Right cardiac atrium (tissue), 5 donors: ENCODE measurements at regions not wholly inside any gene's neighbourhood (a gene's known extent, or its start where the extent isn't known, plus 50 kb on each side); places are given as distances from the start of the nearest gene placed in this dataset.

Experiments
- ATAC-seq, 2 donors: fragments of 200-7000 bp; cut with Tn5 transposase; one replicate each; pipeline versions ENCODE4 v1.8.0 to v1.9.1; 2020; ENCODE audit warnings: moderate library complexity in 2 of 2, mild to moderate bottlenecking in 1 of 2
- DNase-seq, 3 donors: peaks; one replicate each; pipeline ENCODE4 v3.0.0-alpha.2; 2020
- H3K27ac ChIP-seq: one replicate; pipeline ENCODE4 v1.5.1; 2013; ENCODE audit warnings: mild to moderate bottlenecking, low read length, control low read depth, moderate library complexity
- H3K27me3 ChIP-seq: one replicate; pipeline ENCODE4 v1.6.1; 2013; ENCODE audit not compliant: control insufficient read depth, insufficient read depth
- H3K4me1 ChIP-seq: one replicate; pipeline ENCODE4 v1.6.1; 2013; ENCODE audit warnings: low read length; ENCODE audit not compliant: control insufficient read depth, insufficient read depth
- H3K4me3 ChIP-seq: one replicate; pipeline ENCODE4 v1.5.1; 2013; ENCODE audit warnings: low read length, control low read depth
- H3K9me3 ChIP-seq: one replicate; pipeline ENCODE4 v1.6.1; 2013; ENCODE audit warnings: low read length; ENCODE audit not compliant: control insufficient read depth
- WGBS: extraction: QIAGEN DNeasy Blood & Tissue Kit; methylation state at CpG from one replicate; pipeline ENCODE4 v1.1.7; 2013; 5-methylcytosine and 5-hydroxymethylcytosine counted together
- intact Hi-C, 4 donors: fragments of 100-400 bp; cut with DNase I; formaldehyde crosslinking; loops; one replicate each; pipeline versions ENCODE4 v1.11.0 to v1.14.0; 2022 to 2023
- donor health status: healthy with polysubstance abuse.
- donor health status: DM: no; HTN: yes; CAD: no.
- donor health status: DM: no; HTN: no; CAD: no.
- donor health status: DM: no; HTN: yes; CAD: no; lungs with severe emphysema.
- donor health status: DM: yes; HTN: yes; CAD: no.

DNA sequence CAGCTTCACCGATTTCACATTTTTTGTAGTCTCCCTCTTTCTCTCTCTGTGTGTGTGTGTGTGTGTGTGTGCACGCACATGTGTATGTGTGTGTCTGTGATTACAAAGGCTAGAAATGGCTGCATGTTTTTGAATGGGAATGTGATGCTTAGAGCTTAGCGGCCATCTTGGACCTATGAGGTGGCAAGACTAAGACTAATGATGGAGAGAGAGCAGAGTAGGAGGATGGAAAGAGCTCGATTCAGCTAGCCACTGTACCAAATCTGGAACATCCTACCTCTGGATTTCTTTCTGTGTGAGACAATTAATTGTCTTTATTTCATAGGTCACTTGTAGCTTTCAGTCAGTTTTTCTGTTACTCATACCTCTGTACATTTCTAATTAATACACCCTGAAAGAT lies 205.1 kb downstream of the PCSK1 start:
- H3K4me1 ChIP-seq, result no peaks in the 10 kb centered on the region
- no peak overlapping the region for H3K4me3 ChIP-seq
- H3K27ac ChIP-seq, result no peak overlapping the region
- DNase-seq, result no peak
- 89% methylated on average over 4 of the region's 4 CpGs for WGBS
- ATAC-seq, result no peak
- H3K9me3 ChIP-seq, result no peaks in the 10 kb centered on the region
- intact Hi-C loops, result no loop called here
- H3K27me3 ChIP-seq, result no peaks in the 10 kb centered on the region

DNA sequence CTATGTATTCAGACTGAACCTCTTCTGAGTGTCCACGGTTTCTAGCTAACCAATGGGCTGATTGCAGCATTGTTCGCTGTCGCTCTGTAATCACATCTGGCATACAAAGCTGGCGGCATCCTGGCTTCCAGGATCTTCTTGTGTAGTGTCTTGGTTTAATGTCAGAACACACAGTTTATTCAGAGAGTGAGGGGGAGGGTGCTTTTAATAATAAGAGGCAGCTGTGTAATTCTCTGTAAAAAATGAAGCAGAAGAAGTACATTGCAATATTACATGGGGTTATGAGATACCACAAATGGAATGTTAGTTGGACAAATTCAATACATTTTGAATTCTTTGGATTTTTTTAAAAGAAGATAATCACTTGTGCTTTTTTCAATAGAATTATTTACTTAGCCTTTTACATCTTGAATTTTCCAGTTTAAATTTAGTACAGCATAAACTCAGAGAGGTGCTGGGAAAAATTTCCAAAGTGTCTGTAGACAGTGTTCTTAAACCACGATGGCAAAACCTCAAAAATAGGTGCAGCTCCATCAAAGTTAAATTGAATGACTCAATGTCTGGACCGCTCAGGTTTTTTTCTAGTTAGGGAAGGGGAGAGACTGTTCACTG lies 206.0 kb downstream of the PCSK1 start:
- DNase-seq (peak; percentile 48 to 72 (median 51)), ATAC-seq (peak; percentile 77 to 82)
- intact Hi-C loops, result no loop called here
- Histone ChIP-seq H3K4me3 (no peak overlapping the region), H3K27ac (no peak overlapping the region), H3K27me3 (no peaks in the 10 kb centered on the region), H3K9me3 (no peaks in the 10 kb centered on the region), H3K4me1 (no peaks in the 10 kb centered on the region)
- 36% methylated on average over 6 of the region's 6 CpGs for WGBS

DNA sequence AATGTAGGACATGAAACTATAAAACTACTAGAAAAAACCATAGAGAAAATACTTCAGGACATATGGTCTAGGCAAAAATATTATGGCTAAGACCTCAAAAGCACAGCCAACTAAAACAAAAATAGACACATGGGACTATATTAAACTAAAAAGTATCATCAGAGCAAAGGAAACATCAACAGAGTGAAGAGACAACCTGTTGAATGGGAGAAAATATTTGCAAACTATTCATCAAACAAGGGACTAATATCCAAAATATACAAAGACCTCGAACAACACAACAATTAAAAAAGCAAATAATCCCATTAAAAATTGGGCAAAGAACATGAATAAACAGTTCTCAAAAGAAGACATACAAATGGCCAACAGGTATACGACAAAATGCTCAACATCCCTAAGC lies 210.9 kb downstream of the PCSK1 start:
- intact Hi-C loops, result no loop called here
- WGBS, result 92% methylated on average over 2 of the region's 2 CpGs
- Histone ChIP-seq H3K4me1 (no peaks in the 10 kb centered on the region), H3K27me3 (no peaks in the 10 kb centered on the region), H3K9me3 (no peaks in the 10 kb centered on the region), H3K4me3 (no peak overlapping the region), H3K27ac (no peak overlapping the region)
- DNase-seq, result no peak
- ATAC-seq, result no peak

DNA sequence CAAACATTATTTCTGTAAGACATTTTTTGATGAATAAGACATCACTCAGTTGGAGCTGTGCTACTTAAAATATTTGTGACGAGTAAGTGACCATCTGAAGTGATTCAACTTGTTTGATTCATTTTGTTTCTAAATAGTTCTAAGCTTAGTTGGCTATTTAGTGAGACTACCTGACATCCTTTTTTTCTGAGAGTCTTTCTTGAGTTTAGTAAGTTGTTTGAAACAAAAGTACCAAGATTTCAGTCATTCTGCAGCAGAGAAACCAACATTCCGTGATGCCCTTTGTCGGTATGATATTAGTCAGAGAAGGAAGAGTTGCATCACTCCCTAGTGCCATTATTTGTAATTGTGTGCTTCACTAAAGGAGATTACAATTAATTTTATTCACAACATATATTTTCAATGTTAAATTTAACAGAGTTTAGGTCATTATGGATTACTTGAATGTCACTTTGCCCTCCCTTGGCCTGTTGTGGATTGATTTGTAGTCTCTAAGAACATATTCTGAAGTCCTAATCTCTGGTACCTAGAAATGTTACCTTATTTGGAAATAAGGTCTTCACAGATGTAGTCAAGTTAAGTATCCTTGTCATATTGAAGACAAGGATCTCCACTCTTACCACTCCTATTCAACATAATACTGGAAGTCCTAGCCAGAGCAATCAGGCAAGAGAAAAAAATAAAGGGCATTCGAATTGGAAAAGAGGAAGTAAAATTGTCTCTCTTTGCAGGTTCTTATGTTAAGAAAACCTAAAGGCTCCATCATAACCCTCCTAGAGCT lies 212.2 kb downstream of the PCSK1 start:
- ATAC-seq, result no peak
- WGBS, result 84% methylated on average over 4 of the region's 4 CpGs
- Histone ChIP-seq H3K27ac (no peak overlapping the region), H3K4me1 (no peaks in the 10 kb centered on the region), H3K4me3 (no peak overlapping the region), H3K9me3 (no peaks in the 10 kb centered on the region), H3K27me3 (no peaks in the 10 kb centered on the region)
- DNase-seq, result no peak
- intact Hi-C loops, result no loop called here

DNA sequence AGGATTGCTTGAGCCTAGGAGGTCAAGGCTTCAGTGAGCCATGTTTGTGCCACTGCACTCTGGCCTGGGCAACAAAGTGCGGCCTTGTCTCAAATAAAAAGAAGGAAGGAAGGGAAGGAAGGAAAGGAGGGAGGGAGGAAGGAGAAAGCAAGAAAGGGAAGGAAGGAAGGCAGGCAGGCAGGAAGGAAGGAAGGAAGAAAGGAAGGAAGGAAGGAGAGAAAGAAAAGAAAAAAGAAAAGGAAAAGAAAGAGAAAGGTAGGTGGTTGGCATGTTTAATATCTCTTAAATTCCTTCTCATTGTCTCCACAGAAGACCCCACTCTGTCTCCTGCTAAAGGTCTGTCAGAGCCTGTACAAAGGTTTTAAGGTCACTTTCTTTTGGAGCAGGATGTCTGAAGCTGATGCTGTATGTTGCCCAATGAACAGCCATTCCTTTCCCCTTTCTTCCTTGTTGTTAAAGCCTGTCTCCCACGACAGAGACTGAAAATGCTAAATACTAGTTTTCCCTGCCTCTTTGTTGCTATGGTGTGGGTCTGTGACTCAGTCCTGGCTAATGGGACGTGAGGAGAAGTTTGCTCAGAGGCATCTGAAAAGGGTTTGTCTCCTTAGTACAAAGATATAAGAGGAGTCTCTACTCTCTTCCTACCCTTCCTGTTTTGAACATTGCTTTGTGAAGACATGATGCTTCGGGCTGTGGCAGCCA lies 213.3 kb downstream of the PCSK1 start:
- H3K9me3 ChIP-seq, result no peaks in the 10 kb centered on the region
- intact Hi-C loops, result no loop called here
- H3K4me1 ChIP-seq, result no peaks in the 10 kb centered on the region
- no peaks in the 10 kb centered on the region for H3K27me3 ChIP-seq
- DNase-seq (no peak), ATAC-seq (no peak)
- 79% methylated on average over 4 of the region's 4 CpGs for WGBS
- no peak overlapping the region for H3K27ac ChIP-seq
- no peak overlapping the region for H3K4me3 ChIP-seq

DNA sequence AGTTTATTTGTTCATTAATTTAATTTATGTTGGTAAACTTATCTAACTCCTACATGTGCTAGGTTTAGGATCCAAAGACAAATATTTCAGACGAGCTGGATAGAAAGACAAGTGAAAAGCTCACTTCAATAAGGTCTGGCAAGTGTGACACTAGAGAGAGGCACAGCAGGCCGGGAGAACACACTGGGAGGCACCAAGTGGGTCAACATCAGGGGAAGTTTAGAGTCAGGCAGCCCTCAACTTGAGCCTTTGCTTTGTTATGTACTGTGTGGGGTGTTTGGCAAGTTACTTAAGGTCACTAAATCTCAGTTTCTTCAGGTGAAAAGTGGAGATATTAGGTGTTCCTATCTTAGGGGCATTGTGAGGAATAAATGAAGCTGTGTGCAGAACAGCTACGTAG lies 214.4 kb downstream of the PCSK1 start:
- ATAC-seq, result no peak
- WGBS, result 77% methylated on average over 3 of the region's 3 CpGs
- intact Hi-C loops, result no loop called here

DNA sequence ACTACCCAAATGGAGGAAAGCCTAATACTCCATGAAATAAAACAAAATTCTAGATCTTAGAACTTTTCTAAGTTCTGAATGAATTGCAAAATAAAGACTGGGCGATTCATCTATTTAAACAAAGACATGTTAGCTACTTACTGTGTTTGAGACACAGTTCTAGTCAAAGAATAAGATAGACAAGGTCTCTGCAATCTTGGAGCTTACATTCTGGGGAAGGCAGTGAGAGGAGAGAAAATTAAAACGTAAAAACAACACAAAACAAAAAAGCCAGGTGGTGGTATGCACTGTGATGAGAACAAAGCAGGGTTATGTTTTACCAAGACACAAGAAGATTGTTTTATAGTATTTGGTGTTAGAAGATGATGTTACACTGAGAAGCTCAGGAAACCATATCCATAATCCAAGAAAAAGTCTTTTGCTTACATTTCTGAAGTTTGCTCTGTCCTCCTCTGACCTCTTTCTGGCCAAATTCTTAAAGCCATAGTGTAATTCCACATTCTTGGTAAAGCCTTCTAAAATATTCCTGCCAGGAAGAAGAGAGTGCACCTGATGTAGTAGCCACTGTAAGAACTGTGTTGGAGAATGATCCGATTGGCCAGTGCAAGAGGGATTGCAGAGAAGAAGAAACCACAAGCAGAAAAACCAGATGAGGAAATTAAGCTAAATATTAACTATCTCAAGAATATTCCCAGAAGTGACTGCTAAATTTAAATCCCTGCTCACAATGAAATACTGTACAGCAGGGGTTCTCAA lies 218.4 kb downstream of the PCSK1 start:
- intact Hi-C loops, result no loop called here
- Histone ChIP-seq H3K4me1 (no peaks in the 10 kb centered on the region), H3K27me3 (no peaks in the 10 kb centered on the region), H3K9me3 (no peaks in the 10 kb centered on the region), H3K4me3 (no peak overlapping the region), H3K27ac (no peak overlapping the region)
- no peak for DNase-seq
- WGBS, result 72% methylated on average over 3 of the region's 3 CpGs
- no peak for ATAC-seq

More for the DNA sequence above, 214.4 kb downstream of the PCSK1 start:
- Histone ChIP-seq H3K27ac (no peak overlapping the region), H3K9me3 (no peaks in the 10 kb centered on the region), H3K4me1 (no peaks in the 10 kb centered on the region), H3K4me3 (no peak overlapping the region), H3K27me3 (no peaks in the 10 kb centered on the region)
- DNase-seq, result no peak

DNA sequence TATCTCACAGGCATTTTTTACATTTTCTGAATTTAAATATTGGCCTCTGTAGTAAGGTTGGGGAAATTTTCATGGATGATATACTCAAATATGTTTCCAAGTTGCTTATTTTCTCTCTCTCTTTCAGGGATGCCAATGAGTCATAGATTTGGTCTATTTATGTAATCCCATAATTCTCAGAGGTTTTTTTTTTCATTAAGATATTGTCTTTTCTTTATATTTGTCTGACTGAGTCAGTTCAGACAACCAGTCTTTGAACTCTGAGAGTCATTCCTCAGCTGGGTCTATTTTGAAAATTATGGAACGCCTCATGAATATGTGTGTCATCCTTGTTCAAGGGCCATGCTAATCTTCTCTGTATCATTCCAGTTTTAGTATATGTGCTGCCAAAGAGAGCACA lies 223.2 kb downstream of the PCSK1 start:
- intact Hi-C loops, result no loop called here
- Histone ChIP-seq H3K4me1 (no peaks in the 10 kb centered on the region), H3K27ac (no peak overlapping the region), H3K27me3 (no peaks in the 10 kb centered on the region), H3K4me3 (no peak overlapping the region), H3K9me3 (no peaks in the 10 kb centered on the region)
- ATAC-seq, result no peak
- no peak for DNase-seq
- 67% methylated on average over 1 of the region's 1 CpG for WGBS

DNA sequence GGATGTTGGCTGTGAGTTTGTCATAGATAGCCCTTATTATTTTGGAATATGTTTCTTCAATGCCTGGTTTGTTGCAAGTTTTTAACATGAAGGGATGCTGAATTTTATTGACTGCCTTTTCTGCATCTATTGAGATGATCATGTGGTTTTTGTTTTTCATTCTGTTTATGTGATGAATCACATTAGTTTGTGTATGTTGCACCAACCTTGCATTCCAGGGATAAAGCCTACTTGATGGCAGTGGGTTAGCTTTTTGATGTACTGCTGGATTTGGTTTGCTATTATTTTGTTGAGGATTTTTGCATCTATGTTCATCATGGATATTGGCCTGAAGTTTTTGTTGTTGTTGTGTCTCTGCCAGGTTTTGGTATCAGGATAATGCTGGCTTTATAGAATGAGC lies 225.6 kb downstream of the PCSK1 start:
- Histone ChIP-seq H3K27ac (no peak overlapping the region), H3K4me1 (no peaks in the 10 kb centered on the region), H3K9me3 (no peaks in the 10 kb centered on the region), H3K27me3 (no peaks in the 10 kb centered on the region), H3K4me3 (no peak overlapping the region)
- intact Hi-C loops, result no loop called here
- no peak for DNase-seq
- ATAC-seq, result no peak

DNA sequence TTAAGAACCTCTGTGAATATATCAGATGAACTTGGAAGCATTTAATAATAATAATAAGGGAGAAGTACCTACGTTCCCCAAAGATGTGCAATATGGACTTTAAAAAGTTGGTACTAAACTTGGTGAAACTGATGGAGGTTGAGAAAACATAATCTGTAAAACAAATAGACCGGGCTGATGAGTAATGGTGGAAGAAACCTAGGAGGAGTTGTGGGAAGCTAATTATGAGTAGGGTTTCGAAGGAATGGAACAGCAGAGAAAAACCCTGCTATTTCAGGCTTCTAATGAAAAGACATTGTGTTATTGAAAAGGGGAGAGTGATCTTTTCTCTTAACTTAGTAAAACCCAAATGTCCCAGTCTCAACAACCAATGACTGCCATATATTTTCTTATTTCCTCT lies 229.3 kb downstream of the PCSK1 start:
- WGBS, result 92% methylated on average over 3 of the region's 3 CpGs
- no peaks in the 10 kb centered on the region for H3K27me3 ChIP-seq
- intact Hi-C loops, result no loop called here
- ATAC-seq (no peak), DNase-seq (no peak)
- no peak overlapping the region for H3K27ac ChIP-seq
- H3K4me1 ChIP-seq, result no peaks in the 10 kb centered on the region
- no peak overlapping the region for H3K4me3 ChIP-seq
- no peaks in the 10 kb centered on the region for H3K9me3 ChIP-seq

DNA sequence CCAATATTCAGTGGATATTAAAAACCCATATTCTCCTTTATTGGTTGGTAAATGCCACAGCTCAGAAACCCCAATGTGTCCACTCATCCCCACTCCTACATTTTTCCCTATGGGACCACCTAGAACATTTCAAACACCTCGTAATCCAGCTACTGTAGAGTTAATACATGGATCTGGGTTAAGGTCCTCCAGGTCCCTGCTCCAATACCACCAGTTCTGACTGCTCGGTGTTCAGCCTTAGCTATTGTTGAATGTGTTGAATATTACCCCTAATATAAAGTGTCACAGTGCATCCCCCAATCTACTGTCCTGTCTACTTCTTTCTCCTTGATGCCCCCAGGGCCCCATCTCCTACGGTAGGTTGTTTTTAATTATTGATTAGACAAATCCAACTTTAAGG lies 231.5 kb downstream of the PCSK1 start:
- 92% methylated on average over 3 of the region's 3 CpGs for WGBS
- no peak for ATAC-seq
- Histone ChIP-seq H3K9me3 (no peaks in the 10 kb centered on the region), H3K27me3 (no peaks in the 10 kb centered on the region), H3K4me1 (no peaks in the 10 kb centered on the region), H3K4me3 (no peak overlapping the region), H3K27ac (no peak overlapping the region)
- intact Hi-C loops, result no loop called here
- DNase-seq, result no peak
